ENCODE measurements at regions not wholly inside any gene's neighbourhood (a gene's known extent, or its start where the extent isn't known, plus 50 kb on each side); places are given as distances from the start of the nearest gene placed in this dataset.

DNA sequence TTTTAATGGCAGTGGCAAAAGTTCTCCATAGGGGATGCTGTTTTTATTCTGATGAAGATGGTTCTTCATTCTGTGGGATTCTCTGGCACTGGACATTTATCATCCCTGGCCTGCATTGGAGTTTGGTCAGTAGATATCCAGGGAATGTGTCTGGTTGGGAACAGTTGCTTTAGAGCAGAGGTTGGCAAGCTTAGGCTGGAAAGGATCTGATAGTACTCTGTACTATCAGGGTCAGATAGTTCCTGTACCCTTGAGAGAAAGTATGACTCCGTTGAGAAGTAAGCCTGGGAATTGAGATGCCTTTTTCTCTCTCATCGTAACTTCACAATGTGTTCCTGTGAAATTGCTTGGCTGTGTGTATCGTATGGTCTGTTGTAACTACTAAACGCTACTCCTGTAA is 244.1 kb downstream of the POLR1F start:
- Histone ChIP-seq H3K9me1 (ENCODE audit: insufficient read depth, low read length) (no peaks in the 10 kb centered on the region), H3K4me3 (ENCODE audit: insufficient read depth, low read depth, low read length) (no peak overlapping the region), H3K23ac (ENCODE audit: low read depth, low read length) (no peak overlapping the region), H3K9ac (ENCODE audit: low read depth, low read length) (no peak overlapping the region), H3K79me1 (ENCODE audit: low read depth in 1 of 2, low read length in 2 of 2) (no peaks in the 10 kb centered on the region), H3K14ac (replicated peaks; ENCODE audit: low read depth, low read length) (no peak overlapping the region), H2AFZ (replicated peaks; ENCODE audit: low read length, poor library complexity) (no peak overlapping the region), H2AK5ac (ENCODE audit: low read depth, low read length) (no peak overlapping the region), H3K4me1 (ENCODE audit: control insufficient read depth, insufficient read depth, low read length) (no peaks in the 10 kb centered on the region), H4K91ac (ENCODE audit: insufficient read depth, low read depth, low read length) (no peak overlapping the region), H4K8ac (ENCODE audit: low read depth in 2 of 2, low read length in 2 of 2) (no peak overlapping the region), H2BK5ac (ENCODE audit: low read depth, low read length, poor library complexity, severe bottlenecking) (no peak overlapping the region), H4K5ac (ENCODE audit: low read depth, low read length) (no peak overlapping the region), H3K4ac (ENCODE audit: low read depth, low read length) (no peak overlapping the region), H3K56ac (ENCODE audit: extremely low read depth, insufficient read depth, low read length) (no peak overlapping the region), H2BK20ac (ENCODE audit: low read depth, low read length) (no peak overlapping the region), H3K27me3 (ENCODE audit: control insufficient read depth, insufficient read depth, low read length) (no peaks in the 10 kb centered on the region), H3K4me2 (ENCODE audit: low read depth, low read length) (no peak overlapping the region), H2BK15ac (ENCODE audit: low read depth, low read length) (no peak overlapping the region), H3K27ac (ENCODE audit: insufficient read depth, low read length) (no peak overlapping the region), H3K18ac (ENCODE audit: low read depth, low read length) (no peak overlapping the region), H2AK9ac (replicated peaks; ENCODE audit: low read depth, low read length, poor library complexity) (no peak overlapping the region), H2BK120ac (ENCODE audit: low read depth, low read length) (no peak overlapping the region), H4K20me1 (ENCODE audit: insufficient read depth, low read length) (no peaks in the 10 kb centered on the region), H3K9me3 (ENCODE audit: control insufficient read depth, insufficient read depth, low read length) (no peaks in the 10 kb centered on the region), H3K36me3 (ENCODE audit: control insufficient read depth, insufficient read depth, low read length) (no peaks in the 10 kb centered on the region)
- intact Hi-C loops (cut with micrococcal nuclease): no loop called here
- dilution Hi-C loops (cut with HindIII; ENCODE audit: low sequenced_read_pairs, unreplicated experiment): no loop called here
- DNase-seq (no peak), ATAC-seq (ENCODE audit: low read depth) (no peak)
- BruUV-seq (replicated peaks): no TSS peak
- TF ChIP-seq RCOR1 (IDR thresholded peaks at IDR 0.05; ENCODE audit: insufficient replicate concordance, low read length): no peak
- TF ChIP-seq SMC3 (IDR thresholded peaks at IDR 0.05; ENCODE audit: low read depth, low read length): no peak
- no peak for TF ChIP-seq FOS (IDR thresholded peaks at IDR 0.05; ENCODE audit: low read depth, low read length)
- TF ChIP-seq, protein P1, sequence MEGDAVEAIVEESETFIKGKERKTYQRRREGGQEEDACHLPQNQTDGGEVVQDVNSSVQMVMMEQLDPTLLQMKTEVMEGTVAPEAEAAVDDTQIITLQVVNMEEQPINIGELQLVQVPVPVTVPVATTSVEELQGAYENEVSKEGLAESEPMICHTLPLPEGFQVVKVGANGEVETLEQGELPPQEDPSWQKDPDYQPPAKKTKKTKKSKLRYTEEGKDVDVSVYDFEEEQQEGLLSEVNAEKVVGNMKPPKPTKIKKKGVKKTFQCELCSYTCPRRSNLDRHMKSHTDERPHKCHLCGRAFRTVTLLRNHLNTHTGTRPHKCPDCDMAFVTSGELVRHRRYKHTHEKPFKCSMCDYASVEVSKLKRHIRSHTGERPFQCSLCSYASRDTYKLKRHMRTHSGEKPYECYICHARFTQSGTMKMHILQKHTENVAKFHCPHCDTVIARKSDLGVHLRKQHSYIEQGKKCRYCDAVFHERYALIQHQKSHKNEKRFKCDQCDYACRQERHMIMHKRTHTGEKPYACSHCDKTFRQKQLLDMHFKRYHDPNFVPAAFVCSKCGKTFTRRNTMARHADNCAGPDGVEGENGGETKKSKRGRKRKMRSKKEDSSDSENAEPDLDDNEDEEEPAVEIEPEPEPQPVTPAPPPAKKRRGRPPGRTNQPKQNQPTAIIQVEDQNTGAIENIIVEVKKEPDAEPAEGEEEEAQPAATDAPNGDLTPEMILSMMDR (conservative IDR thresholded peaks at IDR 0.05; ENCODE audit: low read depth, low read length): no peak
- TF ChIP-seq RFX5 (IDR thresholded peaks at IDR 0.05; ENCODE audit: low read depth, low read length): no peak
- TF ChIP-seq, protein P2, sequence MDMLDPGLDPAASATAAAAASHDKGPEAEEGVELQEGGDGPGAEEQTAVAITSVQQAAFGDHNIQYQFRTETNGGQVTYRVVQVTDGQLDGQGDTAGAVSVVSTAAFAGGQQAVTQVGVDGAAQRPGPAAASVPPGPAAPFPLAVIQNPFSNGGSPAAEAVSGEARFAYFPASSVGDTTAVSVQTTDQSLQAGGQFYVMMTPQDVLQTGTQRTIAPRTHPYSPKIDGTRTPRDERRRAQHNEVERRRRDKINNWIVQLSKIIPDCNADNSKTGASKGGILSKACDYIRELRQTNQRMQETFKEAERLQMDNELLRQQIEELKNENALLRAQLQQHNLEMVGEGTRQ (IDR thresholded peaks at IDR 0.05; ENCODE audit: low read depth, low read length): no peak
- no peak for TF ChIP-seq CEBPB (IDR thresholded peaks at IDR 0.05; ENCODE audit: low read depth, low read length)
- no peak for TF ChIP-seq MAFK (IDR thresholded peaks at IDR 0.05; ENCODE audit: low read depth, low read length)
- ChIA-PET CTCF (no interaction called here), POLR2A (ENCODE audit: unreplicated experiment) (no interaction called here)
- in situ Hi-C loops (cut with MboI; ENCODE audit: low sequenced_read_pairs): no loop called here
- no CpG with 5 or more reads among the region's 4 CpGs for WGBS, 2 experiments (ENCODE audit: extremely low coverage in 2 of 2, insufficient read length in 1 of 2)
